ENCODE measurements at regions not wholly inside any gene's neighbourhood (a gene's known extent, or its start where the extent isn't known, plus 50 kb on each side); places are given as distances from the start of the nearest gene placed in this dataset.

DNA sequence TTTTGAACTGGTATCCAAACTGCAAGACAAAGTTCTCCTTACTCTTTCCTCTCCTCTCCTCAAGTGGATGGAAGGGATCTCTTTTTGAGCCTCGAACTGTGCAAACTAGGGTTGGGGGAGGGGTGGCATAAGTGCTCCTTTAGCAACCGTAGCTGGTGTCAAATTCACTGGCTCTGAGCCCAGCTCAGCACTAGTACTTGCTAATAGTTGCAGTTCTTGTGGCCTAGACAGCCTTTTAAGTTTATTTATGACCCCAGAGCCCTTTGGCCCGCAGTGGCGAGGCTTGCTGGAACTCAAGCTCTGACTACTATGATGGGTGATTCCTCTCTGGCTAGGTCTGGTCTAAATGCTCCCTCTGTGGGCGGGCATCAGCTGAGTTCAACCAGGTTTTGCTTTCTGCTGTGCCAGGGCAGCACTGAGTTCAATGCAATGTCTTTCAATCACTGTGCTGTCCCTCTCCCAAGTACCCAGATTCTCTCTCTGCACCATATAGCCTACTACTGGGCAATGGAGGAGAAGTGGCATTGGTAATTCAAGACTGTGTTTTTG, 528.4 kb upstream of the SYT4 start:
- H3K27ac ChIP-seq (ENCODE audit: low read depth in 2 of 2, low read length in 2 of 2): no peak overlapping the region
- DNase-seq (peak; percentile 45 to 85 (median 55)), FAIRE-seq (no peak)
- TF ChIP-seq, protein P1, sequence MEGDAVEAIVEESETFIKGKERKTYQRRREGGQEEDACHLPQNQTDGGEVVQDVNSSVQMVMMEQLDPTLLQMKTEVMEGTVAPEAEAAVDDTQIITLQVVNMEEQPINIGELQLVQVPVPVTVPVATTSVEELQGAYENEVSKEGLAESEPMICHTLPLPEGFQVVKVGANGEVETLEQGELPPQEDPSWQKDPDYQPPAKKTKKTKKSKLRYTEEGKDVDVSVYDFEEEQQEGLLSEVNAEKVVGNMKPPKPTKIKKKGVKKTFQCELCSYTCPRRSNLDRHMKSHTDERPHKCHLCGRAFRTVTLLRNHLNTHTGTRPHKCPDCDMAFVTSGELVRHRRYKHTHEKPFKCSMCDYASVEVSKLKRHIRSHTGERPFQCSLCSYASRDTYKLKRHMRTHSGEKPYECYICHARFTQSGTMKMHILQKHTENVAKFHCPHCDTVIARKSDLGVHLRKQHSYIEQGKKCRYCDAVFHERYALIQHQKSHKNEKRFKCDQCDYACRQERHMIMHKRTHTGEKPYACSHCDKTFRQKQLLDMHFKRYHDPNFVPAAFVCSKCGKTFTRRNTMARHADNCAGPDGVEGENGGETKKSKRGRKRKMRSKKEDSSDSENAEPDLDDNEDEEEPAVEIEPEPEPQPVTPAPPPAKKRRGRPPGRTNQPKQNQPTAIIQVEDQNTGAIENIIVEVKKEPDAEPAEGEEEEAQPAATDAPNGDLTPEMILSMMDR (IDR thresholded peaks at IDR 0.05; ENCODE audit: borderline replicate concordance, extremely low read depth, insufficient read depth): no peak
- no peaks in the 10 kb centered on the region for H3K4me1 ChIP-seq (ENCODE audit: control insufficient read depth in 2 of 3, insufficient read depth in 2 of 3, low read depth in 1 of 3, low read length in 3 of 3)
- H3K27me3 ChIP-seq (ENCODE audit: control insufficient read depth, insufficient read depth, low read length): no peaks in the 10 kb centered on the region
- H3K9ac ChIP-seq (ENCODE audit: low read length in 3 of 3): no peak overlapping the region
- no peaks in the 10 kb centered on the region for H3K36me3 ChIP-seq (ENCODE audit: control insufficient read depth in 2 of 3, insufficient read depth in 3 of 3, low read length in 3 of 3)
- H3K4me3 ChIP-seq (ENCODE audit: low read length in 3 of 3): no peak overlapping the region
- H3K9me3 ChIP-seq (ENCODE audit: control insufficient read depth in 2 of 3, insufficient read depth in 1 of 3, low read length in 3 of 3): no peaks in the 10 kb centered on the region
- intact Hi-C loops (cut with DNase I): no loop called here

DNA sequence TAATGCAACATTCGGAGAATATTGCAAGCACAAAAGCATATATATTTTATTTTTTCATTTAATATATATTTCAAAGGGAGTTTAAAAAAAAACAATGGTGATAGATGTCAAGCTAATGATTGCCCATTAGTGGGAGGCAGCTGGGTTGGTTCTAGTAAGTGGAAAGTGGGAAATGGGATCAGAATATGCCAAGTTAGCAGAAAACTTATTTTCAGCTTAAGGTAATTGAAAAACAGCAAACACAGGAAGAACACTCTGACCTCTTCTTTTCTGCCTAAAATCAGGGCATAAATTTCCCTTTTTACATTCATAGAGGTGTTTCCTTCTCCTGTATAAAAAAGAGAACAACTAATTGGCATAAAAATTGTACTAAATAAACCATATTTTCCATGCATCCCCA, 535.3 kb upstream of the SYT4 start:
- TF ChIP-seq, protein P1 (IDR thresholded peaks at IDR 0.05; ENCODE audit: borderline replicate concordance, extremely low read depth, insufficient read depth): no peak
- Histone ChIP-seq H3K36me3 (ENCODE audit: control insufficient read depth in 2 of 3, insufficient read depth in 3 of 3, low read length in 3 of 3) (no peaks in the 10 kb centered on the region), H3K4me3 (ENCODE audit: low read length in 3 of 3) (no peak overlapping the region), H3K9me3 (ENCODE audit: control insufficient read depth in 2 of 3, insufficient read depth in 1 of 3, low read length in 3 of 3) (no peaks in the 10 kb centered on the region), H3K27me3 (ENCODE audit: control insufficient read depth, insufficient read depth, low read length) (no peaks in the 10 kb centered on the region), H3K9ac (ENCODE audit: low read length in 3 of 3) (no peak overlapping the region), H3K4me1 (ENCODE audit: control insufficient read depth in 2 of 3, insufficient read depth in 2 of 3, low read depth in 1 of 3, low read length in 3 of 3) (no peaks in the 10 kb centered on the region), H3K27ac (ENCODE audit: low read depth in 2 of 2, low read length in 2 of 2) (no peak overlapping the region)
- DNase-seq (no peak), FAIRE-seq (no peak)
- intact Hi-C loops (cut with DNase I): no loop called here

- FAIRE-seq: no peak
- no peak overlapping the region for H3K4me3 ChIP-seq (ENCODE audit: low read length in 3 of 3)
- TF ChIP-seq, protein P1 (IDR thresholded peaks at IDR 0.05; ENCODE audit: borderline replicate concordance, extremely low read depth, insufficient read depth): no peak
- intact Hi-C loops (cut with DNase I): no loop called here
- no peaks in the 10 kb centered on the region for H3K27me3 ChIP-seq (ENCODE audit: control insufficient read depth, insufficient read depth, low read length)
- H3K27ac ChIP-seq (ENCODE audit: low read depth in 2 of 2, low read length in 2 of 2): no peak overlapping the region
- H3K36me3 ChIP-seq (ENCODE audit: control insufficient read depth in 2 of 3, insufficient read depth in 3 of 3, low read length in 3 of 3): no peaks in the 10 kb centered on the region
- peaks cover 0 to 2% (median 0%) of the 10 kb centered on the region in 3 donors for H3K9me3 ChIP-seq (ENCODE audit: control insufficient read depth in 2 of 3, insufficient read depth in 1 of 3, low read length in 3 of 3)
- H3K4me1 ChIP-seq (ENCODE audit: control insufficient read depth in 2 of 3, insufficient read depth in 2 of 3, low read depth in 1 of 3, low read length in 3 of 3): no peaks in the 10 kb centered on the region
- H3K9ac ChIP-seq (ENCODE audit: low read length in 3 of 3): no peak overlapping the region
- peak in 1 of 5 donors; percentile 6 for DNase-seq
Observed at GRCh38 chr18:43819397-43819796, 542.1 kb upstream of the SYT4 start.

DNA sequence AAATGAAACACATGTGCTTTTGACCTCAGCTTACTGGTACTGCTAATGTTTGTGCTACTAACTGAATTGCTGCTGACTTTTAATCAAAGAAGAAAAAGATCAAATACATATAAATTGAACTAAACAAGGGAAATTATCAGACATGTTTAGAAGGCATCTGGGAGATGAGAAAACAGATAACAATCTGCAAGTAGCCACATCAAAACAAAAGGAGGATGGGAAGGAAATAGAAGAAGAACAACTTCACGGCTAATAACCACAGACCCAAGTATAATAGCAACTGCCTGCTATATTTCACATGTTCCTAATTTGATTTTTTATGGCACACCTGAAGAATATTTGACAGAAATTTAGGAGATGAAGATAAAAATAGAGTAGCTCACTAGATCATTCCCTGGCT, 542.6 kb upstream of the SYT4 start:
- no peaks in the 10 kb centered on the region for H3K27me3 ChIP-seq (ENCODE audit: control insufficient read depth, insufficient read depth, low read length)
- H3K36me3 ChIP-seq (ENCODE audit: control insufficient read depth in 2 of 3, insufficient read depth in 3 of 3, low read length in 3 of 3): no peaks in the 10 kb centered on the region
- H3K27ac ChIP-seq (ENCODE audit: low read depth in 2 of 2, low read length in 2 of 2): no peak overlapping the region
- DNase-seq (peak in 1 of 5 donors; percentile 9), FAIRE-seq (no peak)
- no peak overlapping the region for H3K4me3 ChIP-seq (ENCODE audit: low read length in 3 of 3)
- intact Hi-C loops (cut with DNase I): no loop called here
- peaks cover 0 to 2% (median 0%) of the 10 kb centered on the region in 3 donors for H3K9me3 ChIP-seq (ENCODE audit: control insufficient read depth in 2 of 3, insufficient read depth in 1 of 3, low read length in 3 of 3)
- TF ChIP-seq, protein P1 (IDR thresholded peaks at IDR 0.05; ENCODE audit: borderline replicate concordance, extremely low read depth, insufficient read depth): no peak
- H3K9ac ChIP-seq (ENCODE audit: low read length in 3 of 3): no peak overlapping the region
- H3K4me1 ChIP-seq (ENCODE audit: control insufficient read depth in 2 of 3, insufficient read depth in 2 of 3, low read depth in 1 of 3, low read length in 3 of 3): no peaks in the 10 kb centered on the region

Data from kidney (tissue), 13 donors.